RWPE1 (cell line): ENCODE measurements at regions not wholly inside any gene's neighbourhood (a gene's known extent, or its start where the extent isn't known, plus 50 kb on each side); places are given as distances from the start of the nearest gene placed in this dataset.

ENCODE experiments used
- CTCF ChIA-PET: fragments of 350-600 bp; sonication (Branson Sonifier 250); formaldehyde crosslinking; extraction: SDS; loops from one replicate; lab custom pipeline; 2021; lab: Yijun Ruan, JAX
- POLR2A ChIA-PET: fragments of 400-600 bp; formaldehyde crosslinking; extraction: SDS; loops from one replicate; lab custom pipeline; 2020; ENCODE audit warnings: antibody characterized with exemption; ENCODE audit not compliant: low non-redundant PET; lab: Yijun Ruan, JAX
- DNase-seq: peaks from one replicate; pipeline ENCODE4 v3.0.0; 2012; ENCODE audit warnings: low spot score
- H3K27ac ChIP-seq: fragments of 450-650 bp; 2 replicates; pipeline ENCODE4 v1.5.1; 2017
- CTCF ChIP-seq: fragments of 450-650 bp; conservative IDR thresholded peaks from 2 replicates; pipeline ENCODE4 v1.5.1; 2017; ENCODE audit warnings: low read depth, mild to moderate bottlenecking

GRCh38 chr20:41923624-41924023 is 305.4 kb upstream of the CHD6 start:
- POLR2A ChIA-PET, result no interaction called here

GRCh38 chr20:41913146-41913545 is 295.0 kb upstream of the CHD6 start:
- POLR2A ChIA-PET, result no interaction called here
- TF ChIP-seq CTCF, result no peak
- CTCF ChIA-PET, result interaction anchor here (0.6 kb wide), 2 partner anchors 66 to 996 kb away, joined by 3 read pairs; no protein-coding TSS in a partner anchor
- no peak for DNase-seq
- no peak overlapping the region for H3K27ac ChIP-seq

More at GRCh38 chr20:41923624-41924023, 305.4 kb upstream of the CHD6 start:
- no peak for TF ChIP-seq CTCF
- no peak overlapping the region for H3K27ac ChIP-seq
- CTCF ChIA-PET, result interaction anchor here (0.5 to 0.6 kb wide), 2 partner anchors 25 to 219 kb away, joined by 3 read pairs; no protein-coding TSS in a partner anchor
- DNase-seq, result no peak

- TF ChIP-seq CTCF, result no peak
- no peak for DNase-seq
- ChIA-PET CTCF (interaction anchor here (0.7 kb wide), 1 partner anchor 440 kb away, joined by 3 read pairs; no protein-coding TSS in a partner anchor), POLR2A (no interaction called here)
- H3K27ac ChIP-seq, result no peak overlapping the region
Measured at GRCh38 chr20:41910558-41910957, 292.4 kb upstream of the CHD6 start.

GRCh38 chr20:41905199-41905598 is 287.0 kb upstream of the CHD6 start:
- ChIA-PET POLR2A (no interaction called here), CTCF (interaction anchor here (0.6 kb wide), 1 partner anchor 1344 kb away, joined by 3 read pairs; no protein-coding TSS in a partner anchor)
- no peak overlapping the region for H3K27ac ChIP-seq
- TF ChIP-seq CTCF, result no peak
- no peak for DNase-seq

GRCh38 chr20:41903586-41903985 is 285.4 kb upstream of the CHD6 start:
- ChIA-PET POLR2A (no interaction called here), CTCF (interaction anchor here (1.0 kb wide), 1 partner anchor 165 kb away, joined by 3 read pairs; no protein-coding TSS in a partner anchor)
- TF ChIP-seq CTCF, result no peak
- H3K27ac ChIP-seq, result no peak overlapping the region
- no peak for DNase-seq

GRCh38 chr20:41902346-41902745 is 284.2 kb upstream of the CHD6 start:
- no peak for DNase-seq
- POLR2A ChIA-PET, result no interaction called here
- no peak overlapping the region for H3K27ac ChIP-seq
- CTCF ChIA-PET, result no interaction called here
- TF ChIP-seq CTCF, result no peak
